GM21717 (cell line): ENCODE measurements at regions not wholly inside any gene's neighbourhood (a gene's known extent, or its start where the extent isn't known, plus 50 kb on each side); places are given as distances from the start of the nearest gene placed in this dataset.

Source experiments
- ATAC-seq: cut with Tn5 transposase; IDR thresholded peaks from one replicate; pipeline ENCODE4 v1.9.1; 2021; ENCODE audit warnings: mild to moderate bottlenecking, moderate library complexity; ENCODE audit not compliant: unreplicated experiment

- no peak for ATAC-seq
Measured at GRCh38 chr6:12504325-12504966, 212.1 kb upstream of the PHACTR1 start.

- no peak for ATAC-seq
Measured at GRCh38 chr6:12505486-12505885, 211.1 kb upstream of the PHACTR1 start.

GRCh38 chr6:12506159-12506558 is 210.4 kb upstream of the PHACTR1 start:
- ATAC-seq, result no peak

GRCh38 chr6:12507636-12508035 is 208.9 kb upstream of the PHACTR1 start:
- ATAC-seq, result no peak

GRCh38 chr6:12508553-12508952 is 208.0 kb upstream of the PHACTR1 start:
- no peak for ATAC-seq

GRCh38 chr6:12509060-12509459 is 207.5 kb upstream of the PHACTR1 start:
- ATAC-seq, result no peak

- no peak for ATAC-seq
Measured at GRCh38 chr6:12516070-12516469, 200.5 kb upstream of the PHACTR1 start.

GRCh38 chr6:12522347-12522746 is 194.2 kb upstream of the PHACTR1 start:
- no peak for ATAC-seq

- ATAC-seq, result no peak
Measured at GRCh38 chr6:12523726-12524125, 192.8 kb upstream of the PHACTR1 start.

- ATAC-seq, result no peak
Measured at GRCh38 chr6:12525276-12525675, 191.3 kb upstream of the PHACTR1 start.

- ATAC-seq, result no peak
Measured at GRCh38 chr6:12527339-12527738, 189.2 kb upstream of the PHACTR1 start.

GRCh38 chr6:12528136-12528535 is 188.4 kb upstream of the PHACTR1 start:
- ATAC-seq, result no peak

GRCh38 chr6:12528581-12529363 is 187.8 kb upstream of the PHACTR1 start:
- ATAC-seq, result no peak

- ATAC-seq, result no peak
Measured at GRCh38 chr6:12529364-12530019, 187.1 kb upstream of the PHACTR1 start.

GRCh38 chr6:12530345-12530744 is 186.2 kb upstream of the PHACTR1 start:
- no peak for ATAC-seq

- no peak for ATAC-seq
Measured at GRCh38 chr6:12533586-12533985, 183.0 kb upstream of the PHACTR1 start.

GRCh38 chr6:12534069-12534853 is 182.3 kb upstream of the PHACTR1 start:
- no peak for ATAC-seq

GRCh38 chr6:12535586-12536314 is 180.8 kb upstream of the PHACTR1 start:
- ATAC-seq, result no peak

GRCh38 chr6:12536416-12536815 is 180.2 kb upstream of the PHACTR1 start:
- no peak for ATAC-seq

GRCh38 chr6:12537389-12537788 is 179.2 kb upstream of the PHACTR1 start:
- no peak for ATAC-seq
